ENCODE measurements at regions not wholly inside any gene's neighbourhood (a gene's known extent, or its start where the extent isn't known, plus 50 kb on each side); places are given as distances from the start of the nearest gene placed in this dataset.

DNA sequence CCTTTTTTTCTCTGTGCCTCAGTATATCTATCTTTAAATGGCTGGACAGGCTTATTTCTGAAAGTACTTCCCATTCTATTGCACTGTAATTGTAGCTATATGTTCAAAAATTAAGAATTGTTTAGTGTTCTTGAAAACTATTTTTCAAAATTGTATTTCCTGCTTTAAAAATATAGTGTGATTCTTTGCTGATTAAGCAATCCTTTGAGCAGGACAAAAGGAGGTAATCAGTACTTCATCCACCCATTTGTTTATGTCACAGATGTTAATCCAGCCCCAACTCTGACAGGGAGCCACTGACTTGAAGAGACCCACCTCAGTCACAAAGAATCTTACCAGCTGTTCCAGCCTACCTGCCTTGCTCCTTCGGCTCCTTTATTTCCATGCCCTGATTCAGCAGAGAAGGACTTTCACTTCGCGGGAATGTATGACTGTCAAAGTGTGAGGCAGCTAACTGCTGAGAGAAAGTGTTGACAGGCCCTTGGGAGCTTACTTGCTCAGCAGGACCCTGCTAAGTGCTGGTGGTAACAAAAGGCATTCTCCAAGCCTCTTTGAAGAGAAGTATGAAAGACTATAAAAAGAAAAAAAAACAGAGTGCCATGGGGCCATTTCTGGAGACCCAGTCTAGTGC is 393.3 kb upstream of the CYRIA start:
- no peak overlapping the region for H2BK5ac ChIP-seq (ENCODE audit: low read length)
- H2BK15ac ChIP-seq (replicated peaks; ENCODE audit: low read depth), result no peak overlapping the region
- H3K27ac ChIP-seq (ENCODE audit: low read depth, low read length), result no peak overlapping the region
- no peaks in the 10 kb centered on the region for H3K79me1 ChIP-seq (ENCODE audit: low read length)
- H2AK5ac ChIP-seq (ENCODE audit: low read length), result no peak overlapping the region
- no peaks in the 10 kb centered on the region for H3K36me3 ChIP-seq (ENCODE audit: control insufficient read depth, insufficient read depth, low read length)
- H3K4me1 ChIP-seq (ENCODE audit: control insufficient read depth, low read depth, low read length), result peaks cover 2% of the 10 kb centered on the region
- no peak overlapping the region for H3K56ac ChIP-seq (ENCODE audit: low read length)
- H3K9ac ChIP-seq (ENCODE audit: low read length), result no peak overlapping the region
- H3K4me2 ChIP-seq (ENCODE audit: low read length), result no peak overlapping the region
- H3K79me2 ChIP-seq (ENCODE audit: control insufficient read depth, insufficient read depth, low read length), result no peaks in the 10 kb centered on the region
- no CpG with 5 or more reads among the region's 3 CpGs for WGBS (ENCODE audit: extremely low coverage, insufficient coverage, low lambda C conversion rate)
- no peaks in the 10 kb centered on the region for H3K27me3 ChIP-seq (ENCODE audit: insufficient read depth, low read length, poor library complexity)
- H3K4me3 ChIP-seq (ENCODE audit: low read length), result no peak overlapping the region
- H4K8ac ChIP-seq (ENCODE audit: low read depth, low read length), result no peak overlapping the region
- no peak overlapping the region for H2BK120ac ChIP-seq (ENCODE audit: low read depth, low read length)
- no peak overlapping the region for H3K23ac ChIP-seq (ENCODE audit: low read length)
- no peak overlapping the region for H3K18ac ChIP-seq (ENCODE audit: low read length)
- DNase-seq, result peak; percentile 89
- H4K5ac ChIP-seq (ENCODE audit: low read length), result no peak overlapping the region
- H3K4ac ChIP-seq (ENCODE audit: low read depth, low read length), result peak overlapping the region; percentile 31

DNA sequence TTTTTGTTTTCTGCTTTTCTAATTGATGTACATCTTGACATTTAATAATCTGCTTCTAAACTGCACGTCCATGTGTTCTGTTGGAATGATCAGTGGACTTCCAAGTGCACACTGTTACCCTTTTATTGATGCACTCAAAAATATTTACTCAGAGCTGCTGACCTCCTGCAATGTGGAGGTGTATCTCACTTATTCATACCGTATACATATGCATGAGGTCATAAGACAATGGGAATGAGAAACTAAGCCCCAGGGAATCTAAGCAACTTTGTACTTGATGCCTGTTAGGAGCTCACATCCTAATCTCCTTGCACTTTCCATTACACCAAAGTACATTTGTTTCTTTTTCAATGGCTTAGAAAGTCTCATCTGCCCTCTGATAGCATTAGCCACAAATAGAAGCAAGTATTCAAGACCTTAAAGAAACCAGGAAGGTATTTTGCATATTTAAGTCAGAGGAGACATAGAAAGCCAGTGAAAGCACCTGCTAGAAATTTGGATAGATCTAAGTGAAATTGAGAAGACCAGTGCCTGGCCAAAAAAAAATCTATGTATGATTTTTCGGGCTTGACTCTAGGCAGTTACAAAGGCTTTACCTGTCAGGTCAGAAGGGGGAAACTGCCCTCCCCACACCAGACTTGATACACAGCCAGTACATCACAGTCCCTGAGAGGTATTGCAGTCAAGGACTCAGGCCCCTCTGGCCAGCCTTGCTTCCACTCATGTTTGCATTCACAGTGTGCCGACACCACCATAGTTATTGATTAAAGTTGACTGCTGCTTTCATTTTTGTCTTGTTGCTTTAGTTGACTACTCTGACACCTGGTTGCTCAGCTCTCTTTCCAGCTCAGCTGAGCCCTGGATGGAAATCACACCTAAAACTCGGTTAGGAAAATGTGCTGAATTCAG is 391.7 kb upstream of the CYRIA start:
- no peak overlapping the region for H2BK15ac ChIP-seq (replicated peaks; ENCODE audit: low read depth)
- no peak overlapping the region for H3K18ac ChIP-seq (ENCODE audit: low read length)
- no peaks in the 10 kb centered on the region for H3K27me3 ChIP-seq (ENCODE audit: insufficient read depth, low read length, poor library complexity)
- H4K8ac ChIP-seq (ENCODE audit: low read depth, low read length), result no peak overlapping the region
- no peak overlapping the region for H2BK5ac ChIP-seq (ENCODE audit: low read length)
- no peak overlapping the region for H3K4ac ChIP-seq (ENCODE audit: low read depth, low read length)
- no peaks in the 10 kb centered on the region for H3K79me2 ChIP-seq (ENCODE audit: control insufficient read depth, insufficient read depth, low read length)
- no peak for DNase-seq
- WGBS (ENCODE audit: extremely low coverage, insufficient coverage, low lambda C conversion rate), result no CpG with 5 or more reads among the region's 5 CpGs
- no peak overlapping the region for H3K9ac ChIP-seq (ENCODE audit: low read length)
- peaks cover 2% of the 10 kb centered on the region for H3K4me1 ChIP-seq (ENCODE audit: control insufficient read depth, low read depth, low read length)
- no peak overlapping the region for H3K4me2 ChIP-seq (ENCODE audit: low read length)
- no peak overlapping the region for H3K56ac ChIP-seq (ENCODE audit: low read length)
- no peaks in the 10 kb centered on the region for H3K79me1 ChIP-seq (ENCODE audit: low read length)
- no peak overlapping the region for H3K23ac ChIP-seq (ENCODE audit: low read length)
- no peak overlapping the region for H2BK120ac ChIP-seq (ENCODE audit: low read depth, low read length)
- H3K36me3 ChIP-seq (ENCODE audit: control insufficient read depth, insufficient read depth, low read length), result no peaks in the 10 kb centered on the region
- H4K5ac ChIP-seq (ENCODE audit: low read length), result no peak overlapping the region
- H3K4me3 ChIP-seq (ENCODE audit: low read length), result no peak overlapping the region
- H2AK5ac ChIP-seq (ENCODE audit: low read length), result no peak overlapping the region
- no peak overlapping the region for H3K27ac ChIP-seq (ENCODE audit: low read depth, low read length)

DNA sequence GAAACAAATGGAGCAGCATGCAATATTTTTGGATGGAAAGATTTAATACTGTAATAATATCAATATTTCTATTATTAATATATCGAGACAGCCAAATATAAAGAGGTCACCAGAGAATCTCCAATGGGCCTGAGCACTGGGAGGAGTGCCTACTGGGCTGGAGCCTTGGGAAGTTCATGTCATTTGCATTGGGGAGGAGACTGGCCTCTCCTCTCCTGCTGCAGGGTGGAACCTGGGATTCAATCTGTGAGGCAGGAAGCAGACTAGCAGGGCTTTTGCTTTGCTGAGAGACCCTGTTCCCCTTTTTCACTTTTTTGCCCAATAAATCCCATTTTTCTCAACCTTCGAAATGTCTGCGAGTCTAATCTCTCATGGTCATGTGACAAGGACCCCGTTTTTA is 390.6 kb upstream of the CYRIA start:
- Histone ChIP-seq H3K56ac (ENCODE audit: low read length) (no peak overlapping the region), H2BK120ac (ENCODE audit: low read depth, low read length) (no peak overlapping the region), H4K8ac (ENCODE audit: low read depth, low read length) (no peak overlapping the region), H3K23ac (ENCODE audit: low read length) (no peak overlapping the region), H3K27ac (ENCODE audit: low read depth, low read length) (no peak overlapping the region), H3K79me2 (ENCODE audit: control insufficient read depth, insufficient read depth, low read length) (no peaks in the 10 kb centered on the region), H2BK5ac (ENCODE audit: low read length) (no peak overlapping the region), H3K18ac (ENCODE audit: low read length) (no peak overlapping the region), H3K27me3 (ENCODE audit: insufficient read depth, low read length, poor library complexity) (no peaks in the 10 kb centered on the region), H3K4me1 (ENCODE audit: control insufficient read depth, low read depth, low read length) (peaks cover 2% of the 10 kb centered on the region), H3K36me3 (ENCODE audit: control insufficient read depth, insufficient read depth, low read length) (no peaks in the 10 kb centered on the region), H3K9ac (ENCODE audit: low read length) (no peak overlapping the region), H3K4ac (ENCODE audit: low read depth, low read length) (no peak overlapping the region), H2AK5ac (ENCODE audit: low read length) (no peak overlapping the region), H3K4me2 (ENCODE audit: low read length) (no peak overlapping the region), H2BK15ac (replicated peaks; ENCODE audit: low read depth) (no peak overlapping the region), H3K4me3 (ENCODE audit: low read length) (no peak overlapping the region), H3K79me1 (ENCODE audit: low read length) (no peaks in the 10 kb centered on the region), H4K5ac (ENCODE audit: low read length) (no peak overlapping the region)
- no peak for DNase-seq
- WGBS (ENCODE audit: extremely low coverage, insufficient coverage, low lambda C conversion rate), result no CpG with 5 or more reads among the region's 4 CpGs

DNA sequence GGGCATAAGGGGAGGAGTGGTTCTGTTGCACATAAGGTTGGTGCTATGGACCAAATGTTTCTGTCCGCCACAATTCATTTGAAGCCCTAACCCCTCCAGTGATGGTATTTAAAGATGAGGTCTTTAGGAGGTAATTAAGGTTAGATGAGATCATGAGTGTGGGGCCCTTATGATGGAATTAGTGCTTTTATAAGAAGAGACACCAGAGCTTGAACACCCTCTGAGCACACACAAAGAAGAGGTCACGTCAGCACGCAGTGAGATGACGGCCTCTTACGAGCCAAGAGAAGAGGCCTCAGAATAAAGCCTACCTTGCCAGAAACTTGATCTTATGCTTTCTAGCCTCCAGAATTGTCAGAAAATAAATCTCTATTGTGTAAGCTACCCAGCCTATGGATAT is 386.4 kb upstream of the CYRIA start:
- Histone ChIP-seq H3K9ac (ENCODE audit: low read length) (no peak overlapping the region), H2BK5ac (ENCODE audit: low read length) (no peak overlapping the region), H3K4ac (ENCODE audit: low read depth, low read length) (no peak overlapping the region), H3K27ac (ENCODE audit: low read depth, low read length) (no peak overlapping the region), H3K79me1 (ENCODE audit: low read length) (no peaks in the 10 kb centered on the region), H3K23ac (ENCODE audit: low read length) (no peak overlapping the region), H3K79me2 (ENCODE audit: control insufficient read depth, insufficient read depth, low read length) (no peaks in the 10 kb centered on the region), H3K4me3 (ENCODE audit: low read length) (no peak overlapping the region), H2BK120ac (ENCODE audit: low read depth, low read length) (no peak overlapping the region), H3K18ac (ENCODE audit: low read length) (no peak overlapping the region), H3K36me3 (ENCODE audit: control insufficient read depth, insufficient read depth, low read length) (no peaks in the 10 kb centered on the region), H3K56ac (ENCODE audit: low read length) (no peak overlapping the region), H2BK15ac (replicated peaks; ENCODE audit: low read depth) (no peak overlapping the region), H4K5ac (ENCODE audit: low read length) (no peak overlapping the region), H3K4me1 (ENCODE audit: control insufficient read depth, low read depth, low read length) (peaks cover under 1% of the 10 kb centered on the region), H4K8ac (ENCODE audit: low read depth, low read length) (no peak overlapping the region), H3K4me2 (ENCODE audit: low read length) (no peak overlapping the region), H3K27me3 (ENCODE audit: insufficient read depth, low read length, poor library complexity) (no peaks in the 10 kb centered on the region), H2AK5ac (ENCODE audit: low read length) (no peak overlapping the region)
- WGBS (ENCODE audit: extremely low coverage, insufficient coverage, low lambda C conversion rate), result no CpG with 5 or more reads among the region's 5 CpGs
- no peak for DNase-seq

DNA sequence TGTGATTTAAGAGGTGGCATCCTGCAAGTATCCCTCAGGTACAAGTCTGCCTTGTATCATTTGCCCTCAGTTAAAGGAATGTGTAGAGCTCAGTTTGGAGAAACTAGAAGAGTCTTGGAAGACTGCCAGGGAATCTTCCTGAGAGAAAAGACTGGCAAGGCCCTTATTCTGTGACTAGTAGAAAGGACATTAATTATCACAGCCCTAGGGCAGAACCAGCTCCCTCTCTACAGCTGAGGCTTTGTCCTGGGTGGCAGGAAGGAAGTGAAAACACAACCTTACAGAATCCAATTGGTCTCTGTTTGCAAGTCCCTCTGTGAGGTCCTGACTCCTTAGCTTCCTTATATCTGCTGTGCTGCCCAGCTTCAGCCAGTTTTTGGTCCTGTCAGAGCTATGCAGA is 385.9 kb upstream of the CYRIA start:
- no peak for DNase-seq

More for the DNA sequence above, 385.9 kb upstream of the CYRIA start:
- Histone ChIP-seq H3K4me1 (ENCODE audit: control insufficient read depth, low read depth, low read length) (no peaks in the 10 kb centered on the region), H3K4me2 (ENCODE audit: low read length) (no peak overlapping the region), H3K79me2 (ENCODE audit: control insufficient read depth, insufficient read depth, low read length) (no peaks in the 10 kb centered on the region), H3K79me1 (ENCODE audit: low read length) (no peaks in the 10 kb centered on the region), H4K5ac (ENCODE audit: low read length) (no peak overlapping the region), H3K4me3 (ENCODE audit: low read length) (no peak overlapping the region), H3K4ac (ENCODE audit: low read depth, low read length) (no peak overlapping the region), H3K23ac (ENCODE audit: low read length) (no peak overlapping the region), H2BK5ac (ENCODE audit: low read length) (no peak overlapping the region), H3K27ac (ENCODE audit: low read depth, low read length) (no peak overlapping the region), H2AK5ac (ENCODE audit: low read length) (no peak overlapping the region), H3K36me3 (ENCODE audit: control insufficient read depth, insufficient read depth, low read length) (no peaks in the 10 kb centered on the region), H3K27me3 (ENCODE audit: insufficient read depth, low read length, poor library complexity) (no peaks in the 10 kb centered on the region), H4K8ac (ENCODE audit: low read depth, low read length) (no peak overlapping the region), H3K18ac (ENCODE audit: low read length) (no peak overlapping the region), H2BK120ac (ENCODE audit: low read depth, low read length) (no peak overlapping the region), H3K9ac (ENCODE audit: low read length) (no peak overlapping the region), H2BK15ac (replicated peaks; ENCODE audit: low read depth) (no peak overlapping the region), H3K56ac (ENCODE audit: low read length) (no peak overlapping the region)

All from mesendoderm (in vitro differentiated cells).